BJ (cell line): ENCODE measurements at regions not wholly inside any gene's neighbourhood (a gene's known extent, or its start where the extent isn't known, plus 50 kb on each side); places are given as distances from the start of the nearest gene placed in this dataset.

Source experiments
- CTCF ChIA-PET: fragments of 350-600 bp; formaldehyde crosslinking; extraction: SDS; loops from one replicate; lab custom pipeline; 2021; ENCODE audit warnings: antibody characterized with exemption, inconsistent platforms; lab: Yijun Ruan, JAX
- POLR2A ChIA-PET: fragments of 300-600 bp; sonication (Branson Sonifier 250); formaldehyde crosslinking; extraction: SDS; loops from one replicate; lab custom pipeline; 2021; ENCODE audit warnings: antibody characterized with exemption; lab: Charles Lee
- DNase-seq: peaks from one replicate; pipeline ENCODE4 v3.0.0-alpha.2; 2011; ENCODE audit warnings: low read depth
- H3K27me3 ChIP-seq: 2 replicates; pipeline ENCODE4 v1.6.0; 2011; ENCODE audit warnings: low read length; ENCODE audit not compliant: control insufficient read depth, insufficient read depth
- H3K36me3 ChIP-seq: 2 replicates; pipeline ENCODE4 v1.5.1; 2011; ENCODE audit warnings: low read length; ENCODE audit not compliant: control insufficient read depth, insufficient read depth
- H3K4me3 ChIP-seq: 2 replicates; pipeline ENCODE4 v1.5.1; 2011; ENCODE audit warnings: low read depth, mild to moderate bottlenecking, control low read depth, low read length
- CTCF ChIP-seq: IDR thresholded peaks from 2 replicates; pipeline ENCODE4 v1.5.1; 2011; ENCODE audit warnings: low read depth, mild to moderate bottlenecking, control low read depth, inconsistent platforms, low read length, moderate library complexity; ENCODE audit not compliant: insufficient read depth

- no peak for TF ChIP-seq CTCF
- DNase-seq = no peak
- Histone ChIP-seq H3K27me3 (no peaks in the 10 kb centered on the region; the same call in 1 of the 2 replicates), H3K36me3 (no peaks in the 10 kb centered on the region), H3K4me3 (no peak overlapping the region)
- ChIA-PET CTCF (no interaction called here), POLR2A (no interaction called here)
These were observed 209.3 kb downstream of the CD47 start for GRCh38 chr3:107881509-107881908.

- Histone ChIP-seq H3K4me3 (no peak overlapping the region), H3K27me3 (no peaks in the 10 kb centered on the region; the same call in 1 of the 2 replicates), H3K36me3 (no peaks in the 10 kb centered on the region)
- no peak for TF ChIP-seq CTCF
- DNase-seq = no peak
- ChIA-PET CTCF (no interaction called here), POLR2A (no interaction called here)
These were observed 210.1 kb downstream of the CD47 start for GRCh38 chr3:107880702-107881101.

- CTCF ChIA-PET = interaction anchor here (0.9 kb wide), 1 partner anchor 48 kb away, joined by 3 read pairs; no protein-coding TSS in a partner anchor
- H3K27me3 ChIP-seq = peaks cover 2% of the 10 kb centered on the region; the same call in 1 of the 2 replicates
- POLR2A ChIA-PET = no interaction called here
- no peak for TF ChIP-seq CTCF
- no peak for DNase-seq
- H3K36me3 ChIP-seq = no peaks in the 10 kb centered on the region
- H3K4me3 ChIP-seq = no peak overlapping the region
These were observed 212.9 kb downstream of the CD47 start for GRCh38 chr3:107877936-107878335.

- Histone ChIP-seq H3K36me3 (no peaks in the 10 kb centered on the region), H3K27me3 (0 out of 2 replicates have a peak, but pooled peaks cover 2% of the 10 kb centered on the region), H3K4me3 (no peak overlapping the region)
- DNase-seq = no peak
- CTCF ChIA-PET = no interaction called here
- POLR2A ChIA-PET = no interaction called here
- no peak for TF ChIP-seq CTCF
These were observed 219.7 kb downstream of the CD47 start for GRCh38 chr3:107870943-107871638.

GRCh38 chr3:107870096-107870495 lies 220.7 kb downstream of the CD47 start:
- H3K36me3 ChIP-seq = no peaks in the 10 kb centered on the region
- no peak for DNase-seq
- POLR2A ChIA-PET = no interaction called here
- TF ChIP-seq CTCF = no peak
- CTCF ChIA-PET = no interaction called here
- H3K4me3 ChIP-seq = no peak overlapping the region
- 0 out of 2 replicates have a peak, but pooled peaks cover 2% of the 10 kb centered on the region for H3K27me3 ChIP-seq
